ENCODE measurements at regions not wholly inside any gene's neighbourhood (a gene's known extent, or its start where the extent isn't known, plus 50 kb on each side); places are given as distances from the start of the nearest gene placed in this dataset.

DNA sequence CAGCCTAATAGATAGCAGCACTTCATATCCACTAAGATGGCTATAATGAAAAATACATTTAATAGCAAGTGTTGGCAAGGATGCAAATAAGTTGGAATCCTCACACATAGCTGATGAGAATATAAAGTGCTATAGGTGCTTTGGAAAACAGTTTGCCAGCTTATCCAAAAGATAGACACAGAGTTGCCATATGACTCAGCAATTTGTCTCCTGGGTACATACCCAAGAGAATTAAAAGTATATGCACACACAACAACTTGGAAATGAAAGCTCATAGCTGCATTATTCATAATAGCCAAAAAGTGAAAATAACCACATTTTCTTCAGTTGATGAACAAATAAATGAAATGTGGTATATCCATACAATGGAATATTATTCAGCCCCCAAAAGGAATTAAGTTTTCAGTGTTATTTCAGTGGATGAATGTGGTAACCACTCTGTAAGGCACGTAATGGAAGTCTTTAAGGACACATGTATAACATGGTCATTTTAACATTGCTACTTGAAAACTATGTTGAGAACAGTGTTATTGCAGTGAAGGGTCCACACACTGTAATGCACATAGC lies 320.9 kb upstream of the ADGRL3 start:
- TF ChIP-seq, protein P1, sequence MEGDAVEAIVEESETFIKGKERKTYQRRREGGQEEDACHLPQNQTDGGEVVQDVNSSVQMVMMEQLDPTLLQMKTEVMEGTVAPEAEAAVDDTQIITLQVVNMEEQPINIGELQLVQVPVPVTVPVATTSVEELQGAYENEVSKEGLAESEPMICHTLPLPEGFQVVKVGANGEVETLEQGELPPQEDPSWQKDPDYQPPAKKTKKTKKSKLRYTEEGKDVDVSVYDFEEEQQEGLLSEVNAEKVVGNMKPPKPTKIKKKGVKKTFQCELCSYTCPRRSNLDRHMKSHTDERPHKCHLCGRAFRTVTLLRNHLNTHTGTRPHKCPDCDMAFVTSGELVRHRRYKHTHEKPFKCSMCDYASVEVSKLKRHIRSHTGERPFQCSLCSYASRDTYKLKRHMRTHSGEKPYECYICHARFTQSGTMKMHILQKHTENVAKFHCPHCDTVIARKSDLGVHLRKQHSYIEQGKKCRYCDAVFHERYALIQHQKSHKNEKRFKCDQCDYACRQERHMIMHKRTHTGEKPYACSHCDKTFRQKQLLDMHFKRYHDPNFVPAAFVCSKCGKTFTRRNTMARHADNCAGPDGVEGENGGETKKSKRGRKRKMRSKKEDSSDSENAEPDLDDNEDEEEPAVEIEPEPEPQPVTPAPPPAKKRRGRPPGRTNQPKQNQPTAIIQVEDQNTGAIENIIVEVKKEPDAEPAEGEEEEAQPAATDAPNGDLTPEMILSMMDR (IDR thresholded peaks at IDR 0.05; ENCODE audit: extremely low read depth in 1 of 2, insufficient read depth in 1 of 2, low read depth in 1 of 2, low read length in 2 of 2), result no peak
- TF ChIP-seq EZH2 (IDR thresholded peaks at IDR 0.05; ENCODE audit: borderline replicate concordance, low read depth, low read length, severe bottlenecking) (no peak), MAX (IDR thresholded peaks at IDR 0.05; ENCODE audit: insufficient read depth, insufficient read length) (no peak), GATA2 (IDR thresholded peaks at IDR 0.05; ENCODE audit: insufficient read depth, insufficient read length, low read depth, low read length) (no peak), POLR2A (IDR thresholded peaks at IDR 0.05; ENCODE audit: low read depth, low read length) (no peak), JUN (IDR thresholded peaks at IDR 0.05; ENCODE audit: borderline replicate concordance, insufficient read depth, insufficient read length, low read depth) (no peak), POLR2AphosphoS5 (IDR thresholded peaks at IDR 0.05; ENCODE audit: insufficient read depth, low read depth, low read length) (no peak), MYC (IDR thresholded peaks at IDR 0.05; ENCODE audit: low read depth, low read length) (no peak)
